Activated effector memory CD4-positive, alpha-beta T cell treated with anti-CD3 and anti-CD28 coated beads, Interleukin-2, amount 50 U/mL, for 16 hours (primary cell): ENCODE measurements at regions not wholly inside any gene's neighbourhood (a gene's known extent, or its start where the extent isn't known, plus 50 kb on each side); places are given as distances from the start of the nearest gene placed in this dataset.

Experiments
- DNase-seq: peaks from one replicate; pipeline ENCODE4 v3.0.0-alpha.2; 2020

DNA sequence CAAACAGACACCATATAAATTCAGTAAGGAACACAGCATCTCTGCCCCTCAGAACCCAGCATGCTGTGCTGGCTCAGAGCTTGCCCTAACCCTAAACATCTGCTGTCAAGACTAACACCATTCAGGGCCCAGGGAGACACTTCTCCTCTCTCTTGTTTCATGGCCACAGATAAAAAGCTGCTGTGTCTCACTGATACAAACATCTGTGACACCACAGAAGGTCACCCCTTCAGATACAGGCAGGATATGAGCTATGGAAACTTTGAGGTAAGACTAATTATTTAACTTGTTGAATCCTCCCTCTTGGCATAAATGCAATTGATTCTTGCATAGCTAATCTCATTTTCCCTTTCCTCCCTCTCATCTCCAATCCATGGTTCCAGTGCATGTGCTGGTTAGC lies 61.6 kb upstream of the GPR12 start:
- no peak for DNase-seq

GRCh38 chr13:26821672-26822071 lies 61.1 kb upstream of the GPR12 start:
- DNase-seq, result no peak

DNA sequence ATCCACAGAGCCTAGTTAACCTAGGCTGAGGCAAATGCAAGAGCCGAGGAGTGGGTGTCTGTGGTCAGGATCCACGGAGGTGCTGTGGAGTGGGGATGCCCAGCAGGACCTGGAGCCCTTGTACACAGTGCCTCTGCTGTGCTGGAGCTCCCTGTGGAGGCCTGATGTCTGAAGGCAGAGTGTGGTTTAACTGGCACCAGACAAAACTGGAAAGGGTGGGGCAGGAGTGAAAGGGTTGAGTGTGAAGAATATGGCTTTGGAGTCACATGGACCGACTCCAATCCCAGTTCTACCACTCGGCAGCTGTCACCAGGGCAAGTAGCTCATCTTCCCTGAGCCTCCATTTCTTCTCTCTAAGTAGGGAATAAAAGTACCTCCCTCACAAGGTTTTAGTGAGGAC lies 60.3 kb upstream of the GPR12 start:
- no peak for DNase-seq

DNA sequence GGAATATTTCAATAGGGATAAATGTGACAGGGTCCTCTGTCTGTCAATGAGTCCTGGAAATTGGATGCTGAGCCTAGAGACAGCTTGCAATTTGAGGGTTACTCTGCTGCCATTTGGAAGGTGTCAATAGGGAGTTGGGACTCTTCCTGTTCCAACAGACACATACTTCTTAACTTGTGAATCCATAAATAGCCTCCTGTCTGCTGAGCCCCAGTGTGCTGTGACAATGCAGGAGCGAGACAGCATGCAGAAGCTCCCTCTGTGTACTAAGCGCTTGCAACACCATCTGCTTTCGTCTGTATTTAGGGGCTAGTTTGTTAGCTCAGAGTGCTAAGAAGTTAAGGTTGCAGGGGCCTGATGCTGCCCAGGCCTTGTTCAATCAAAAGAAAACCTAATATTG lies 58.5 kb upstream of the GPR12 start:
- no peak for DNase-seq

DNA sequence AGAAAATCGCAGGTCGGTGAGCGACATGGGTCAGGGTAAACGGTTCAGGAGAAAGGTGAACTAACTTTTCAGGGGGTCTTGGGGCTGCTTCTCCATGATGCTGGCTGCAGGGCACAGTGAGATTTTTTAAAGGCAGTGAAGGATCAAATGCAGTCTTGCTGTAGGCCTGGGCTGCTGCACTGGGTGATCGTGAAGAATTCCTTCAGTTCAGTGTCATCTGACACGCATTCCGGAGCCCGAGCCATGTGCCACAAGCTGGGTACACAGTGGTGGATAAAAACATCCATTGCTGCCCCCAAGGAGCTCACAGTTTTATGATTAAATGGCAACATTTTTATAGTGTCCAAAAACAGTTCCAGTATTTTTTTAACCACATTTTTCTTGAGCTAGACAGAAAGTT lies 56.3 kb upstream of the GPR12 start:
- no peak for DNase-seq

DNA sequence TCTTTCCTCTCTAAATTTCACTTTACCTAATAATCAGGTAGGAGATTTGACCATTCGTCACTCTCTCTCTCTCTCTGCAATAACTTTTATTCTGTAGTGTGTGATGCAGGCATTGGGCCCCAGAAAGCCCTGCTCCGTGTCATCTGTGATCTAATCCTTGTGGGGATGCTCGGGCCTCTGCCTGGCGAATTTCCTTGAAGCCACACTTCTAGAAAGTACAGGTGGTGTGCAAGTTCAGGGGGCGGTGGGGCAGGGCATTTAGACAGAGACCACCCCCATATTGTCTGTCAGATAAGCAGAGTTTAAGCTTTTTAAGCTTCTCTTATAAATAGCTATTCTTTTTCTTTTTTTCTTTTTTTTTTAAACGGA lies 53.4 kb upstream of the GPR12 start:
- no peak for DNase-seq

GRCh38 chr13:26813321-26813979 lies 52.9 kb upstream of the GPR12 start:
- DNase-seq, result no peak

GRCh38 chr13:26811581-26811980 lies 51.0 kb upstream of the GPR12 start:
- DNase-seq, result no peak
